Panc1 (cell line): ENCODE measurements at regions not wholly inside any gene's neighbourhood (a gene's known extent, or its start where the extent isn't known, plus 50 kb on each side); places are given as distances from the start of the nearest gene placed in this dataset.

Experiments used
- REST ChIP-seq, 2 experiments: IDR thresholded peaks; 2 replicates each; pipeline ENCODE4 v1.6.1; 2011 to 2012; ENCODE audit warnings: low read depth in 2 of 2, control low read depth in 1 of 2, low read length in 1 of 2, mild to moderate bottlenecking in 1 of 2, moderate library complexity in 1 of 2; ENCODE audit not compliant: insufficient read depth in 1 of 2
- SIN3A ChIP-seq: IDR thresholded peaks from 2 replicates; pipeline ENCODE4 v1.6.1; 2012; ENCODE audit warnings: low read depth, mild to moderate bottlenecking, low read length, moderate library complexity, borderline replicate concordance; ENCODE audit not compliant: insufficient read depth
- TF ChIP-seq, protein P1 (sequence below): fragments of 450-650 bp; IDR thresholded peaks from 2 replicates; pipeline ENCODE4 v1.5.1; 2017; ENCODE audit warnings: mild to moderate bottlenecking

DNA sequence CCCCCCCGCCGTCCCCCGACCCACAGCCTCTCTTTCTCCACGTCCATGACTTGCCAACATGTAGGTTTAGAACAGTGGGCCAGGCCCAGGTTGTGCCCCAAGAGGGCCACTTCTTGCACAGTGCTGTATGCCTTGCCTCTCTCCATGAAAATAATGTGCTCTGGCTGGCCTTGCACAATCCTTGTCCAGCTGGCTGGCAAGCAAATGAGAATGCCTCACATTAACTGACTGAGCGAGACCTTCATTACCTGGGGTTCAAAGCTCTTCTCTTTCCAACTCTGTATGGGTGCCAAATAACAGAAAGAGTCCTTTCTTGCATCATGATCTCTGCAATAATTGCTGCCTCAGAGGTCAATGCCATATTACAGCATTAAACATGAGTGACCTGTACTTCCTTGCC is 416.6 kb downstream of the FGF13 start:
- TF ChIP-seq REST (IDR thresholded peaks at IDR 0.05; ENCODE audit: insufficient read depth in 1 of 2, low read depth in 2 of 2, low read length in 1 of 2): no peak
- no peak for TF ChIP-seq SIN3A
- TF ChIP-seq, protein P1, sequence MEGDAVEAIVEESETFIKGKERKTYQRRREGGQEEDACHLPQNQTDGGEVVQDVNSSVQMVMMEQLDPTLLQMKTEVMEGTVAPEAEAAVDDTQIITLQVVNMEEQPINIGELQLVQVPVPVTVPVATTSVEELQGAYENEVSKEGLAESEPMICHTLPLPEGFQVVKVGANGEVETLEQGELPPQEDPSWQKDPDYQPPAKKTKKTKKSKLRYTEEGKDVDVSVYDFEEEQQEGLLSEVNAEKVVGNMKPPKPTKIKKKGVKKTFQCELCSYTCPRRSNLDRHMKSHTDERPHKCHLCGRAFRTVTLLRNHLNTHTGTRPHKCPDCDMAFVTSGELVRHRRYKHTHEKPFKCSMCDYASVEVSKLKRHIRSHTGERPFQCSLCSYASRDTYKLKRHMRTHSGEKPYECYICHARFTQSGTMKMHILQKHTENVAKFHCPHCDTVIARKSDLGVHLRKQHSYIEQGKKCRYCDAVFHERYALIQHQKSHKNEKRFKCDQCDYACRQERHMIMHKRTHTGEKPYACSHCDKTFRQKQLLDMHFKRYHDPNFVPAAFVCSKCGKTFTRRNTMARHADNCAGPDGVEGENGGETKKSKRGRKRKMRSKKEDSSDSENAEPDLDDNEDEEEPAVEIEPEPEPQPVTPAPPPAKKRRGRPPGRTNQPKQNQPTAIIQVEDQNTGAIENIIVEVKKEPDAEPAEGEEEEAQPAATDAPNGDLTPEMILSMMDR: no peak
